ENCODE measurements at regions not wholly inside any gene's neighbourhood (a gene's known extent, or its start where the extent isn't known, plus 50 kb on each side); places are given as distances from the start of the nearest gene placed in this dataset.

- Mint-ChIP-seq H3K9me3 (peaks cover 4% of the 10 kb centered on the region; the same call in 1 of the 3 replicates), H3K27ac (no peak overlapping the region), H3K4me1 (peaks cover 3% of the 10 kb centered on the region; the same call in 1 of the 3 replicates), H3K27me3 (ENCODE audit: insufficient read depth, low read depth, poor library complexity) (no peaks in the 10 kb centered on the region), H3K4me3 (no peak overlapping the region), H3K36me3 (ENCODE audit: low read depth) (no peaks in the 10 kb centered on the region)
- H3K4me3 ChIP-seq = no peak overlapping the region
- no peaks in the 10 kb centered on the region for H3K36me3 ChIP-seq (ENCODE audit: insufficient read depth)
- no peaks in the 10 kb centered on the region for H3K27me3 ChIP-seq (ENCODE audit: insufficient read depth)
- 0 out of 2 replicates have a peak, but pooled peaks cover 3% of the 10 kb centered on the region for H3K9me2 ChIP-seq (ENCODE audit: insufficient read depth)
- H3K27ac ChIP-seq (ENCODE audit: low read depth) = no peak overlapping the region
- H3K4me2 ChIP-seq = no peak overlapping the region
- peak overlapping the region; percentile 68; the same call in 1 of the 2 replicates for H2AFZ ChIP-seq
- no peaks in the 10 kb centered on the region for H3K4me1 ChIP-seq (ENCODE audit: insufficient read depth)
- DNase-seq (ENCODE audit: low spot score) (no peak), ATAC-seq (no peak)
- no peaks in the 10 kb centered on the region for H3K79me2 ChIP-seq (replicated peaks; ENCODE audit: insufficient read depth)
- H3F3A ChIP-seq (replicated peaks; ENCODE audit: low read depth) = no peaks in the 10 kb centered on the region
- TF ChIP-seq JUNB (IDR thresholded peaks at IDR 0.05; ENCODE audit: unreplicated experiment) (no peak), ZNF462 (CRISPR knock-in tag; IDR thresholded peaks at IDR 0.05) (no peak), ZNF114 (CRISPR knock-in tag; IDR thresholded peaks at IDR 0.05) (no peak), EZH2 (IDR thresholded peaks at IDR 0.05; ENCODE audit: low read depth, unreplicated experiment) (no peak), EZH2phosphoT487 (IDR thresholded peaks at IDR 0.05; ENCODE audit: unreplicated experiment) (no peak), CREB1 (CRISPR knock-in tag; IDR thresholded peaks at IDR 0.05; ENCODE audit: low read depth) (no peak), CTCF (conservative IDR thresholded peaks at IDR 0.05; ENCODE audit: low read depth in 2 of 2) (no peak)
- H4K20me1 ChIP-seq (replicated peaks; ENCODE audit: insufficient read depth) = no peaks in the 10 kb centered on the region; the same call in 1 of the 2 replicates
Measured at GRCh38 chr2:123870206-123870880, 154.7 kb upstream of the CNTNAP5 start.

All from GM23338 (cell line).